Hematopoietic multipotent progenitor cell treated with erythropoietin and hydrocortisone succinate and interleukin-3 and kit ligand, for 8 days (in vitro differentiated cells): ENCODE measurements at regions not wholly inside any gene's neighbourhood (a gene's known extent, or its start where the extent isn't known, plus 50 kb on each side); places are given as distances from the start of the nearest gene placed in this dataset.

Experiments used
- DNase-seq: peaks from one replicate; pipeline ENCODE4 v3.0.0-alpha.2; 2015

DNA sequence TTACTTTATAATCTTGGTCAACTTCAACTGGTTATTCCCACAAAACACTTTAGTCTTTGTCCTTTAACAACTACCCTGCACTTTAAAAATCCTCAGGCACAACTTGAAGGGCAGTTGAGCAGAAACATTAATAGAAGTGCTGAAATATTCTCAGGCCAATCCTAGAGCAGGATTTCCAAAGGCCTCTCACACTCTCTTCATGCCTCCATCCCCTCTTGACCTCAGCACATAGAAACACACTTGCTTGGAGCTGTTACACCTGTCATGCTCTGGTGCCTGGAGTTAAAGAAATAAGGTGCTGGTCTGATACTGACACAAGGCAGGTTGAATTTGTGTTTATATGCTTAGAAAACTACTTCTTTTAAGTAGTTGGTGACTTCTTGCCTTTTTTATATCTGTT lies 618.8 kb upstream of the POU3F2 start:
- DNase-seq = no peak

DNA sequence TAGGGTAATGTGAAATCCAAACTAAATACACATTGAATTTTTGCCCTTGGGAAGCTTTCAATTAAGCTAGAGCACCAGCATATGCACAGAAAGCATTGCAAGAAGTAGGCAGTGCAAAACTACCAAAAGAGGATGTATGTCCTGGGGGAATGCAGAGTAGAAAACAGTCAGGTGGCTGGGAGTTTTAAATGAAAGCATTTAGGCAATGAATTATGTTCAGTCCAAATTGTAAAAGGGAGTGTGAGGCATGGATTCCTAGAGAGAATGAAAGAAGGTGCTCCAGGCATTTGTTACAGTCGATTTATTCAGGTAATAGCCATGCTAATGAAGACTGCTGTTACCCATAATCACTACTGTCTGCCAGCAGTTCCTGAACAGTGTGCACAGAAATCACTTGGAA lies 604.1 kb upstream of the POU3F2 start:
- DNase-seq = no peak

GRCh38 chr6:98239057-98239456 lies 595.3 kb upstream of the POU3F2 start:
- no peak for DNase-seq

DNA sequence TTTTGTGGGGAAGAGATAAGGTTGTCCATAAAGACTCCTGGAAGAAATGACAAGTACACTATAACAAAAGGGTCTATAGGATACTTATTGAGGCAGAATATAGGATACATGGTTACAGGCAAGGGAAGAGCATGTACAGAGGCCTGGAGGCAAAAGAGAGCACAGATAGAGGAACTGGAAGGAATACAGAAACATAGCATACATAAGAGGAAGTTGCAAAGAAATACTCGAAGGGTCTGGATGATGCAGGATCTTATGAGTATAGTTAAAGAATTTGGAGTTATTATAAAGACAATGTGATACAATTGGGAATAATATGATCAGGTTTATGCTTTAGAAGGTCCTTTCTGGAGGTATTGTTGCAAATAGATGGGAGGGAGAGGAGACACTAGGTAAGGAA lies 592.7 kb upstream of the POU3F2 start:
- DNase-seq = no peak

- no peak for DNase-seq
These were observed 579.8 kb upstream of the POU3F2 start for GRCh38 chr6:98254624-98255023.

- no peak for DNase-seq
These were observed 574.0 kb upstream of the POU3F2 start for GRCh38 chr6:98260382-98260781.

- no peak for DNase-seq
These were observed 562.3 kb upstream of the POU3F2 start for GRCh38 chr6:98272060-98272459.

GRCh38 chr6:98274691-98275090 lies 559.7 kb upstream of the POU3F2 start:
- DNase-seq = no peak

GRCh38 chr6:98280492-98280891 lies 553.9 kb upstream of the POU3F2 start:
- no peak for DNase-seq

- DNase-seq = no peak
These were observed 547.8 kb upstream of the POU3F2 start for GRCh38 chr6:98286620-98287019.

DNA sequence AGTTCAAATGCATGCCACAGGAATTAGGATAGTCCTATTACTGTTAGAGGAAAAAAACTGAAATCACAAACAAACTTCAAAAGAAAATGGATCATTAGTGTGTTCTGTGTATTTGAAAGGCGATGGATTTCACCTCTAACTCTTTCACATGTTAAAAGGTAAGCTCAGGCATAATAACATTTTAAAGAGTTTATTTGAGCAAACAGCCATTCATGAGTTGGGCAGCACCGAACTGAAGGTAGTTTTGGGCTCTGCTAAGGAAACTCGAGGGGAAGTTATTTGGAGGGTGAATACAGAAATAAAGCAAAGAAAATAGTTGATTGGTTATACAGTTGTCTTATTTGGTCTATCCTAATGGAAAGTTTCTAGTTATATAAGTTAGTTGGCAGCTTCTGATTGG lies 546.5 kb upstream of the POU3F2 start:
- no peak for DNase-seq

- no peak for DNase-seq
These were observed 541.6 kb upstream of the POU3F2 start for GRCh38 chr6:98292810-98293209.

- no peak for DNase-seq
These were observed 538.7 kb upstream of the POU3F2 start for GRCh38 chr6:98295515-98296175.

- no peak for DNase-seq
These were observed 525.8 kb upstream of the POU3F2 start for GRCh38 chr6:98308564-98308963.

DNA sequence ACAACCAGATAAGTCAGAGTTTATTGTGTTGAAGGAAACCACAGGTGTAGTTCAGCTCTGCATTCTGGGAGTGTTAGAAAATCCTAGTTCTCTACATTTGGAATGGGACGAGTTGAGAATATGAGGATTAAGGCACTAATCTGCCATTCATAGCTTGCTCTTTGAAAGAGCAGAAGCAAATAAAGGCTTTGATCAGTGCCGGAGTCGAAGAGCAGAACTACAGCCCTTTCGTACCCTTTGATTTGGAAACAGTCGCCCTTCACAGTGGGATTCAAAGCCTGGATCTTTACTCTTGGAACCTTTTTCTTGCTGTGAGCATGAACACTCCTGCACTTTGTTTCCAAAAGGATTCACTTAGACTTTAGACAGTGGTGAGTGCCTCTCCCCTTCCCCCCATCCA lies 523.9 kb upstream of the POU3F2 start:
- no peak for DNase-seq

GRCh38 chr6:98323605-98324004 lies 510.8 kb upstream of the POU3F2 start:
- no peak for DNase-seq

- no peak for DNase-seq
These were observed 509.9 kb upstream of the POU3F2 start for GRCh38 chr6:98324446-98324845.

GRCh38 chr6:98325366-98325765 lies 509.0 kb upstream of the POU3F2 start:
- DNase-seq = no peak

- DNase-seq = no peak
These were observed 501.1 kb upstream of the POU3F2 start for GRCh38 chr6:98333273-98333672.

GRCh38 chr6:98335594-98335993 lies 498.8 kb upstream of the POU3F2 start:
- no peak for DNase-seq

- no peak for DNase-seq
These were observed 494.9 kb upstream of the POU3F2 start for GRCh38 chr6:98339506-98339905.

GRCh38 chr6:98343004-98343403 lies 491.4 kb upstream of the POU3F2 start:
- DNase-seq = no peak

DNA sequence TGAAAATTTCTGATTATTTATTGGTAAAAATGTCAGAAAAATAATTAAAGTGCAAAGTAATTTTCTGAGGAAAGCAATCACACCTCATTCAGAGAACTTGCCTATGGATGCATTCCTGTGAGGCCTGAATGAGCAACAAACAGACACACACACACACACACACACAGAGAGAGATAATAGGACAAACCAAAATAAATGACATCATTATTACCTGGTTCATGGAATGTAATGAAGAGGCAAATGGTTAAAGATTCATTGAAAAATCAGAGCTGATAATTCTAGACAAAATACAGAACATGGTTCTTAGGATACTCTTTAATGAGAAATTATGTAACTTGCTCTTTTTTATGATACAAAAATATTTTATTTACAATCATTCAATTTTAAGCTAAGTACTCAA lies 490.6 kb upstream of the POU3F2 start:
- DNase-seq = no peak

DNA sequence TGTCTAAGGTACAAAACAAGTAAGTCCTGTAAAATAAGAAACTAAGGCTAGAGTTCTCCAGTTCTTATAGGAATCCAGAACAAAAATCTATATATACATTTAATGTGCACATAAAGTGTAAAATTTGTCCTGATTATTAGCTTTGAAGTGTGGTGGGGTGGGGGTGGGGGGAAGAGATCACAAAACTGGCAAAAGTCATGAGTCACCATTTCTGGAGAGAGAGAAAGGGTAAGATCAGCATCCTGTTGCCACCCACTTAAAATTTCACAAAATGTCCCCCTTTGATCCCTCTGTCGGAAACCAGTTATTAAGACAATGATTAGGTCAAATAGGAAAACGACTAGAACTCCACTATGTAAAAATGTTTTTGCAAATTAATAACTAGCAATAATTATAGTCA lies 482.0 kb upstream of the POU3F2 start:
- no peak for DNase-seq

- no peak for DNase-seq
These were observed 476.2 kb upstream of the POU3F2 start for GRCh38 chr6:98358173-98358572.

DNA sequence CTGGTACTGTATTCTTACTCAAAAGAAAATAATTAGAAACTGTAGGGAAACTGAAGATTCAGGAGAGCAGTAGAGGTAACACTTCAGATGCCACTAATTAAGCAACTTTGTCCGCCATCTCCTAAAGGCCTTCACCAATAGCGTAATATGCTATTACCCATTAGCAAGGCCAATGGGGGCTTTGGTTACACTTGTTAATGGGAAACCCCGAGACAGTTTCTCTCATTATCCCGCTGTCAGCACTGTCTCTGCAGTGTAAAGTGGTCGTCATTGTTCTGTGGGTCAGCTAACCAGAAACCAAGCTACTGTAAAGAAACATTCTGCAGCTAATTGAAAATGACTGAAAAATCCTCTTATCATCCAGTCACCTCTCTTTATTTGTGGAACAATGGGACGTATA lies 468.0 kb upstream of the POU3F2 start:
- no peak for DNase-seq
